Heart left ventricle (tissue), 16 donors: ENCODE measurements at regions not wholly inside any gene's neighbourhood (a gene's known extent, or its start where the extent isn't known, plus 50 kb on each side); places are given as distances from the start of the nearest gene placed in this dataset.

Source experiments
- ATAC-seq, 4 donors: fragments of 200-7000 bp; cut with Tn5 transposase; one replicate each; pipeline ENCODE4 v1.9.1; 2020 to 2022; ENCODE audit warnings: moderate library complexity in 4 of 4, mild to moderate bottlenecking in 3 of 4, moderate number of reproducible peaks in 1 of 4
- DNase-seq, 5 donors: peaks; one replicate each; pipeline ENCODE4 v3.0.0-alpha.2; 2020
- H3K27ac ChIP-seq, 12 donors: fragments of 200-600 bp; sonication (generic) in 4 of 12; one replicate each; pipeline versions ENCODE4 v1.5.0 to v1.8.0; 2016 to 2022; ENCODE audit warnings: mild to moderate bottlenecking in 2 of 12
- H3K27me3 ChIP-seq, 9 donors: fragments of 200-600 bp; sonication (generic) in 2 of 9; one replicate each; pipeline versions ENCODE4 v1.5.1 to v1.8.0; 2016 to 2022; ENCODE audit warnings: mild to moderate bottlenecking in 3 of 9
- H3K36me3 ChIP-seq, 9 donors: fragments of 200-600 bp; sonication (generic) in 2 of 9; one replicate each; pipeline versions ENCODE4 v1.5.0 to v1.8.0; 2018 to 2022; ENCODE audit warnings: mild to moderate bottlenecking in 2 of 9
- H3K4me1 ChIP-seq, 12 donors: fragments of 200-600 bp; sonication (generic) in 4 of 12; one replicate each; pipeline versions ENCODE4 v1.5.0 to v1.8.0; 2016 to 2022; ENCODE audit warnings: mild to moderate bottlenecking in 3 of 12
- H3K4me3 ChIP-seq, 12 donors: fragments of 200-600 bp; sonication (generic) in 4 of 12; one replicate each; pipeline versions ENCODE4 v1.5.0 to v1.8.0; 2017 to 2022; ENCODE audit warnings: mild to moderate bottlenecking in 9 of 12, moderate library complexity in 4 of 12
- H3K9me3 ChIP-seq, 12 donors: fragments of 200-600 bp; sonication (generic) in 4 of 12; one replicate each; pipeline versions ENCODE4 v1.5.0 to v1.8.0; 2016 to 2022; ENCODE audit warnings: mild to moderate bottlenecking in 1 of 12
- POLR2A ChIP-seq, 2 donors: fragments of 450-650 bp; IDR thresholded peaks; one replicate each; pipeline ENCODE4 v1.6.1; 2017; ENCODE audit warnings: antibody characterized with exemption in 2 of 2, mild to moderate bottlenecking in 2 of 2, moderate library complexity in 2 of 2
- WGBS, 4 donors: extraction: QIAGEN DNeasy Blood & Tissue Kit in 2 of 4; methylation state at CpG; one replicate each; pipeline versions ENCODE4 v1.1.5 to v1.1.7; 2013 to 2018; 5-methylcytosine and 5-hydroxymethylcytosine counted together
- intact Hi-C, 10 donors: fragments of 100-400 bp; cut with DNase I; formaldehyde crosslinking; loops; one replicate each; pipeline versions ENCODE4 v1.11.1 to v1.14.2; 2022
- TF ChIP-seq, protein P1 (sequence below), 12 donors: fragments of 200-600 bp; sonication (generic) in 4 of 12; IDR thresholded peaks; one replicate each; pipeline versions ENCODE4 v1.5.0 to v1.8.0; 2018 to 2022; ENCODE audit warnings: antibody characterized with exemption in 12 of 12, mild to moderate bottlenecking in 5 of 12
- donor health status: ischemic (EF 13 %, LVEDD 7.1; RV severe dilation, severe dysfunction).
- donor health status: healthy with polysubstance abuse.
- donor health status: DM: no; HTN: yes; CAD: no.
- donor health status: DM: no; HTN: no; CAD: no.
- donor health status: ischemic (EF 25% LVEDD 6.9; RV normal size, moderate dysfunction).
- donor health status: ischemic (EF 25% LVEDD 5.7; RV mildly dilated, moderate dysfunction).
- donor health status: healthy.
- donor health status: DM: yes; HTN: yes; CAD: no.
- donor health status: ischemic (EF 35%, LVEDD 5.7; RV mildly dilated, moderate dysfunction).
- donor health status: nonischemic (EF 11% LVEDD 7.7; RV severe dilation, severe dysfunction).
- donor health status: DM: yes; HTN: yes; CAD: no.
- donor health status: PGD.
- donor health status: ischemic (EF 29% LVEDD 5.4; RV normal size, mild dysfunction).
- donor health status: nonischemic (EF 23%, LVEDD 6.1; RV moderate dilation, normal function).

DNA sequence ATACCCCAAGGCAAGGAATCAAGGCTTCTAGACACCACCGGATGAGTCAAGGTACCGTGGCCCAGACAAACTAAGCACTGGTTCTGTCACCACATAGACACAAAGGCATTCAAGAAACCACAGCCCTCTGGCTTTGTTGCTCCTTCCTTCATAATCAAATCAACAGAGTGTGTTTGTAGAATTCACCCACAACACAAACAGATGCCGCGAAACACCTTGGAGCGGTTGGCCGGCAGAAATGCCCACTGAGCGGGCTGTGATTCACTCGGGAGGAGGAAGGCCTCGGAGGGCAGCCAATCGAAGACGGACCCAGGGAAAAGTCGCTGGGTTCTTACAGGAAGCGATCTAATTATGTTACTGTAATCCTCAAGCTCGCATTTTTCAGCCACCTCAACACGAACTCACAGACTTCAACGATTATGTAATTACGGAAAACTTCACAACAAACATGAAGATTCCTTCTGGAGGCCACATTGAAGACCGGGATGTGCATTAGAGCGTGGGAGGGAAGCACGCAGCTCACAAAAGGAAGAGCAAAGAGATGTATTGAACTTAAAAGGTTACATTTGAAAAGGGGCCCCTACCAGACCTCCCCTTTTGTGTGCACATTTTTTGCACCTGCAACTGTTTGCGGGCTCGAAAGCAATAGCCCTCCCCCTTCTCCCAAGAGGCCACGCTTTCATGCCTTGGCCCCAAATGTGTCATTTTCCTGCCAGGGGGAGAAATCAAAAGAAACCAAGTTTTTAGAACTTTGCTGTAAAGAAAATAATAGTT lies 184.7 kb upstream of the PREP start:
- DNase-seq (peak in 1 of 5 donors; percentile 54), ATAC-seq (no peak)
- intact Hi-C loops, result no loop called here
- Histone ChIP-seq H3K4me3 (no peak overlapping the region), H3K4me1 (peaks cover 0 to 15% (median 0%) of the 10 kb centered on the region in 12 donors), H3K27ac (peak overlapping the region in 1 of 12 donors; percentile 5), H3K27me3 (no peaks in the 10 kb centered on the region), H3K9me3 (no peaks in the 10 kb centered on the region), H3K36me3 (no peaks in the 10 kb centered on the region)
- whole genome bisulfite sequencing, 4 donors, result 86 to 93% (median 92%) methylated on average over 23 of the region's 23 CpGs
- TF ChIP-seq, protein P1, sequence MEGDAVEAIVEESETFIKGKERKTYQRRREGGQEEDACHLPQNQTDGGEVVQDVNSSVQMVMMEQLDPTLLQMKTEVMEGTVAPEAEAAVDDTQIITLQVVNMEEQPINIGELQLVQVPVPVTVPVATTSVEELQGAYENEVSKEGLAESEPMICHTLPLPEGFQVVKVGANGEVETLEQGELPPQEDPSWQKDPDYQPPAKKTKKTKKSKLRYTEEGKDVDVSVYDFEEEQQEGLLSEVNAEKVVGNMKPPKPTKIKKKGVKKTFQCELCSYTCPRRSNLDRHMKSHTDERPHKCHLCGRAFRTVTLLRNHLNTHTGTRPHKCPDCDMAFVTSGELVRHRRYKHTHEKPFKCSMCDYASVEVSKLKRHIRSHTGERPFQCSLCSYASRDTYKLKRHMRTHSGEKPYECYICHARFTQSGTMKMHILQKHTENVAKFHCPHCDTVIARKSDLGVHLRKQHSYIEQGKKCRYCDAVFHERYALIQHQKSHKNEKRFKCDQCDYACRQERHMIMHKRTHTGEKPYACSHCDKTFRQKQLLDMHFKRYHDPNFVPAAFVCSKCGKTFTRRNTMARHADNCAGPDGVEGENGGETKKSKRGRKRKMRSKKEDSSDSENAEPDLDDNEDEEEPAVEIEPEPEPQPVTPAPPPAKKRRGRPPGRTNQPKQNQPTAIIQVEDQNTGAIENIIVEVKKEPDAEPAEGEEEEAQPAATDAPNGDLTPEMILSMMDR (IDR thresholded peaks at IDR 0.05), result no peak
- no peak for TF ChIP-seq POLR2A (IDR thresholded peaks at IDR 0.05)

DNA sequence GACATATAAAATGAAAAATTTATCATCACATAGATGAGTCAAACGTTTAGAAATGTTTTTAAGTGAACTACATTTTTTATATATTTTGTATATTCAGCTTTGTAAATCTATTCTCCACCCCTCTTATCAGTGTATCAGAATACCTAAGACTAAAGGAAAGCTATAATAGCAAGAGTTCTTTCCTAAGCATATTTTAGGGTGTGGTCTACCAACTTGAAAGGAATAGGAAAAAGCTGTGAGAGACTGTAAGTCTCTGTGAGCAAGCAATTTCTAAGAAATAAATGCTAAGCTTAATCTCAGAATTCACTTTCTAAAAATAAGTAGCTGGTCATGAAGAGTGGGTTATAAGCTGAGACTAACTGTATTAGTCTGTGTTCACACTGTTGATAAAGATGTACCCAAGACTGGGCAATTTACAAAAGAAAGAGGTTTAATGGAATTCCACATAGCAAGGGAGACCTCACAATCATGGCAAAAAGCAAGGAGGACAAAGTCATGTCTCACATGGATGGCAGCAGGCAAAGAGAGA lies 175.4 kb upstream of the PREP start:
- ATAC-seq, result no peak

DNA sequence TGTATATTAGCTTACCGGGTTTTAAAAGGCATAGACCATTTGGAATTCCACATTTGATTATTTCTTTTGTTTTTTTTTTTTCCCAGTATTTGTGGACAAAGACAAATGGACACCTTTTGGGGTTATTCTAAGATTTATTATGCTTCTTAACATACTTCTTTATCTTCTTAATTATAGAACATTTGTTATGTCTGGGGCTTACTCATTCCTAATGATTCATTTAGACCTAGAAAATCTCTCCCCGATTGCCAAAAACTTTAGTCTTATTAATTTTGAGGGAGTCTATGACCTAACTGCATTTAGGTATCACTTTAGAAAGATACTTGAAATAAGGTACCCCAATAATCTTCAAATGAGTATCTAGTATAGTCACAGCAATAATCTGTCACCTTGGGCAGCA lies 170.7 kb upstream of the PREP start:
- peaks cover 0 to 3% (median 0%) of the 10 kb centered on the region in 12 donors for H3K4me1 ChIP-seq
- DNase-seq, result no peak
- WGBS, 4 donors, result 91 to 98% (median 94%) methylated on average over 2 of the region's 2 CpGs
- intact Hi-C loops, result no loop called here
- no peak for ATAC-seq
- no peak for TF ChIP-seq POLR2A (IDR thresholded peaks at IDR 0.05)
- TF ChIP-seq, protein P1 (IDR thresholded peaks at IDR 0.05), result no peak
- no peaks in the 10 kb centered on the region for H3K36me3 ChIP-seq
- H3K9me3 ChIP-seq, result no peaks in the 10 kb centered on the region
- no peak overlapping the region for H3K4me3 ChIP-seq
- no peaks in the 10 kb centered on the region for H3K27me3 ChIP-seq
- H3K27ac ChIP-seq, result no peak overlapping the region

More for the DNA sequence above, 175.4 kb upstream of the PREP start:
- no peaks in the 10 kb centered on the region for H3K36me3 ChIP-seq
- no peaks in the 10 kb centered on the region for H3K4me1 ChIP-seq
- no peak for TF ChIP-seq POLR2A (IDR thresholded peaks at IDR 0.05)
- TF ChIP-seq, protein P1 (IDR thresholded peaks at IDR 0.05), result no peak
- DNase-seq, result no peak
- H3K27me3 ChIP-seq, result no peaks in the 10 kb centered on the region
- H3K4me3 ChIP-seq, result no peak overlapping the region
- no peaks in the 10 kb centered on the region for H3K9me3 ChIP-seq
- intact Hi-C loops, result no loop called here
- H3K27ac ChIP-seq, result no peak overlapping the region
- WGBS, 4 donors, result 33 to 52% (median 41%) methylated on average over 1 of the region's 1 CpG

DNA sequence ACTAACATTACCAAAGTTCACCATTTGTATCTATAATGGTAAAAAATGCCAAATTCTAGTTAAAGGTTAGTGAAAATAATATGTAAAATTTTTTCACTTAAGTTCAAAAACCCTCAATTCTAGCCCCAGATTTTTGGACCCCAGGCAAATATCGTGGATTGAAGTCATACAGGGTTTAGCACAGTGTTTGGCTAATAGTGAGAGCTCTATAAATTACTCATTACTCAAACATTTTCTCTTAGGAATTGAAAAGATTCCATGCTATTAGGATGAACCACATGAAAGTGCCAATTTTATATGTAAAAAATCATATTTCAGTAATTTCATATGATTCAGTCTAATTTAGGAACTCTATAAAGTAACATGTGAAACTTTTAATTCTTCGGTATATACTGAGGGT lies 170.3 kb upstream of the PREP start:
- Histone ChIP-seq H3K27ac (no peak overlapping the region), H3K9me3 (no peaks in the 10 kb centered on the region), H3K4me3 (no peak overlapping the region), H3K4me1 (peaks cover 0 to 3% (median 0%) of the 10 kb centered on the region in 12 donors), H3K36me3 (no peaks in the 10 kb centered on the region), H3K27me3 (no peaks in the 10 kb centered on the region)
- WGBS, 4 donors, result 83 to 91% (median 85%) methylated on average over 2 of the region's 2 CpGs
- TF ChIP-seq POLR2A (IDR thresholded peaks at IDR 0.05), result no peak
- TF ChIP-seq, protein P1 (IDR thresholded peaks at IDR 0.05), result no peak
- DNase-seq, result no peak
- no peak for ATAC-seq
- intact Hi-C loops, result no loop called here
